ENCODE measurements at regions not wholly inside any gene's neighbourhood (a gene's known extent, or its start where the extent isn't known, plus 50 kb on each side); places are given as distances from the start of the nearest gene placed in this dataset.
"Not testable (repeated sequence)": the region's sequence is repeated elsewhere in the genome, so short reads cannot be mapped to it uniquely, and the experiment has no call there.

GRCh38 chr15:77843546-77843945 lies 210.8 kb upstream of the LINGO1 start:
- DNase-seq = no peak

- no peak for DNase-seq
Measured at GRCh38 chr15:77840991-77841775, 208.5 kb upstream of the LINGO1 start.

- DNase-seq = no peak
Measured at GRCh38 chr15:77839970-77840905, 207.5 kb upstream of the LINGO1 start.

- DNase-seq = no peak
Measured at GRCh38 chr15:77839456-77839855, 206.7 kb upstream of the LINGO1 start.

- DNase-seq = no peak
Measured at GRCh38 chr15:77838595-77838994, 205.9 kb upstream of the LINGO1 start.

GRCh38 chr15:77838061-77838460 lies 205.3 kb upstream of the LINGO1 start:
- no peak for DNase-seq

GRCh38 chr15:77837649-77838025 lies 204.9 kb upstream of the LINGO1 start:
- no peak for DNase-seq

- DNase-seq = no peak
Measured at GRCh38 chr15:77836906-77837648, 204.4 kb upstream of the LINGO1 start.

GRCh38 chr15:77836121-77836692 lies 203.5 kb upstream of the LINGO1 start:
- no peak for DNase-seq

- no peak for DNase-seq
Measured at GRCh38 chr15:77834276-77834990, 201.7 kb upstream of the LINGO1 start.

GRCh38 chr15:77832874-77833273 lies 200.2 kb upstream of the LINGO1 start:
- DNase-seq = no peak

GRCh38 chr15:77831986-77832385 lies 199.3 kb upstream of the LINGO1 start:
- DNase-seq = no peak

- DNase-seq = no peak
Measured at GRCh38 chr15:77830051-77830468, 197.3 kb upstream of the LINGO1 start.

- not testable (repeated sequence) for DNase-seq
Measured at GRCh38 chr15:77829331-77829730, 196.6 kb upstream of the LINGO1 start.

GRCh38 chr15:77827860-77828259 lies 195.1 kb upstream of the LINGO1 start:
- DNase-seq = no peak

GRCh38 chr15:77826006-77826695 lies 193.4 kb upstream of the LINGO1 start:
- no peak for DNase-seq

GRCh38 chr15:77825546-77825945 lies 192.8 kb upstream of the LINGO1 start:
- DNase-seq = no peak

GRCh38 chr15:77825252-77825542 lies 192.5 kb upstream of the LINGO1 start:
- DNase-seq = no peak

- no peak for DNase-seq
Measured at GRCh38 chr15:77824361-77825251, 191.9 kb upstream of the LINGO1 start.

Data from nucleus accumbens (tissue), 56 donors.